AG09319 (cell line): ENCODE measurements at regions not wholly inside any gene's neighbourhood (a gene's known extent, or its start where the extent isn't known, plus 50 kb on each side); places are given as distances from the start of the nearest gene placed in this dataset.

Experiments
- DNase-seq: peaks from one replicate; pipeline ENCODE4 v3.0.0-alpha.2; 2010; ENCODE audit warnings: low read depth; ENCODE audit errors: extremely low read depth
- TF ChIP-seq, protein P1 (sequence below): IDR thresholded peaks from 2 replicates; pipeline ENCODE4 v1.5.1; 2011; ENCODE audit warnings: low read depth, mild to moderate bottlenecking, inconsistent platforms, low read length, moderate library complexity

- TF ChIP-seq, protein P1, sequence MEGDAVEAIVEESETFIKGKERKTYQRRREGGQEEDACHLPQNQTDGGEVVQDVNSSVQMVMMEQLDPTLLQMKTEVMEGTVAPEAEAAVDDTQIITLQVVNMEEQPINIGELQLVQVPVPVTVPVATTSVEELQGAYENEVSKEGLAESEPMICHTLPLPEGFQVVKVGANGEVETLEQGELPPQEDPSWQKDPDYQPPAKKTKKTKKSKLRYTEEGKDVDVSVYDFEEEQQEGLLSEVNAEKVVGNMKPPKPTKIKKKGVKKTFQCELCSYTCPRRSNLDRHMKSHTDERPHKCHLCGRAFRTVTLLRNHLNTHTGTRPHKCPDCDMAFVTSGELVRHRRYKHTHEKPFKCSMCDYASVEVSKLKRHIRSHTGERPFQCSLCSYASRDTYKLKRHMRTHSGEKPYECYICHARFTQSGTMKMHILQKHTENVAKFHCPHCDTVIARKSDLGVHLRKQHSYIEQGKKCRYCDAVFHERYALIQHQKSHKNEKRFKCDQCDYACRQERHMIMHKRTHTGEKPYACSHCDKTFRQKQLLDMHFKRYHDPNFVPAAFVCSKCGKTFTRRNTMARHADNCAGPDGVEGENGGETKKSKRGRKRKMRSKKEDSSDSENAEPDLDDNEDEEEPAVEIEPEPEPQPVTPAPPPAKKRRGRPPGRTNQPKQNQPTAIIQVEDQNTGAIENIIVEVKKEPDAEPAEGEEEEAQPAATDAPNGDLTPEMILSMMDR: no peak
Measured at GRCh38 chr4:131159261-131159660, 1989.8 kb upstream of the PCDH10 start.

DNA sequence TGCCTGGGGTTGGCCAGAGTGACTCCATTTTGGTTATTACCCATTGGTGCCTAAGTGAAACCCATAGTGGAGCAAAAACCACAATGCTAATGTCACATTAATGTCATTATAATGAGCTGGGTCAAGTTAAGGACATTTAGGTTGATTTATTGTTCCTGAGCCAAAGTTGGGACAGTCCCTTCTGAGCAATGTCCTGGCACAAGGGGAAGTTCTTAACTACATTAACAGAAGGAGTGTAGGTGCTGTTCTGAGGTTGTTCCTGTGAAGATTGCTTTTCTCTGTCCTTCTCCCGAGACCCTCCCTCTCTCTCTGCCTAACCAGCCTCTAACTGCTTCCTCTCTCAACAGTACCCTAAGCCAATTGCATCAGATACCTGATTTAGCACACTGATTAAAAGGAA is 1956.8 kb upstream of the PCDH10 start:
- no peak for DNase-seq
- TF ChIP-seq, protein P1: no peak

More at GRCh38 chr4:131159261-131159660, 1989.8 kb upstream of the PCDH10 start:
- no peak for DNase-seq

DNA sequence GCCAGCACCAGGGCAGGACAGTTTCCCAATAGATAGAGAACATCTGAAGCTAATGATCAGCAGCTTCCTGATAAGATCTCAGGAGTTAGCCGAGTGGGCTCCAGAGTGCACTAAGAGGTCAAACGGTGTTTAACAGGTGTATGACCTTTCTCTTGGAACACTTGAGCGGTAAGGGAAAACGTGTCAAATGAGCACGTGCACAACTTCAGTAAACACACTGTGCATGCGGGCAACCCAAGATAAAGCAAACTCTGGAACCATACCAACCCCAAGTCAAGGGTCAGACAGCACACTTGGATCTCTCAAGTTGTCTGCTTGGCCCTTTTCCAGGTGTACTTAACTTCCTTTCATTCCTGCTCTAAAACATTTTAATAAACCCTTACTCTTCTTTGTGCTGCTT is 1941.5 kb upstream of the PCDH10 start:
- DNase-seq: no peak
- TF ChIP-seq, protein P1: no peak

- DNase-seq: no peak
- TF ChIP-seq, protein P1: no peak
Measured at GRCh38 chr4:131248314-131248713, 1900.8 kb upstream of the PCDH10 start.

GRCh38 chr4:131251321-131251720 is 1897.8 kb upstream of the PCDH10 start:
- TF ChIP-seq, protein P1: no peak
- no peak for DNase-seq

- no peak for DNase-seq
- TF ChIP-seq, protein P1: no peak
Measured at GRCh38 chr4:131257241-131257640, 1891.9 kb upstream of the PCDH10 start.

- TF ChIP-seq, protein P1: no peak
Measured at GRCh38 chr4:131258361-131258760, 1890.7 kb upstream of the PCDH10 start.

More at GRCh38 chr4:131258361-131258760, 1890.7 kb upstream of the PCDH10 start:
- DNase-seq: no peak
